ENCODE measurements at regions not wholly inside any gene's neighbourhood (a gene's known extent, or its start where the extent isn't known, plus 50 kb on each side); places are given as distances from the start of the nearest gene placed in this dataset.

DNA sequence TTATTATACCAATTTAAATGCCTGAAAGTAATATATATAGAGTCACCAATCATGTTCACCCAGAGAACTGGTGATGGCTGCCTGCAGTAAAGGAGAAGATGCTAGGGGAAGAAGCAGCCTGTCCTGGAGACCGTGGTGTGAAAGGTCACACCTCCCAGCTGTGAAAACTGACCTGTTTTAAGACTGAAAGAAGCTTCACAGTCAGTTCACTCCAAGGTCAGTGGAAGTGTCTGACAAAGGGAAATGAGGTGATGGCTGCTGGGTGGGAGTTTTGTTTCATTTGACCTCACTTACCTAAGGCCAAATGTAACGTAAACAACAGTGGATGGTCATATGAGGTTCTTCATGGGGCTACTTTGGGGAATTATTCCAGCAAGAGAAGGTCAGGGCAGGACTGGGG lies 352.1 kb upstream of the GATB start:
- peaks cover 0 to 49% (median 9%) of the 10 kb centered on the region in 5 donors for H3K4me1 ChIP-seq (ENCODE audit: control insufficient read depth in 5 of 5, insufficient read depth in 5 of 5, low read length in 5 of 5)
- H3K9me3 ChIP-seq (ENCODE audit: control insufficient read depth in 5 of 5, low read length in 5 of 5): no peaks in the 10 kb centered on the region
- peaks cover 0 to 3% (median 0%) of the 10 kb centered on the region in 5 donors for H3K27me3 ChIP-seq (ENCODE audit: control insufficient read depth in 5 of 5, insufficient read depth in 4 of 5, low read length in 5 of 5)
- H3K27ac ChIP-seq (ENCODE audit: low read depth, low read length): no peak overlapping the region
- H3K9ac ChIP-seq (ENCODE audit: low read length in 5 of 5): no peak overlapping the region
- H3K36me3 ChIP-seq (ENCODE audit: control insufficient read depth in 5 of 5, insufficient read depth in 5 of 5, low read length in 5 of 5): no peaks in the 10 kb centered on the region
- no peak overlapping the region for H3K4me3 ChIP-seq (ENCODE audit: low read depth in 1 of 5, low read length in 5 of 5)

DNA sequence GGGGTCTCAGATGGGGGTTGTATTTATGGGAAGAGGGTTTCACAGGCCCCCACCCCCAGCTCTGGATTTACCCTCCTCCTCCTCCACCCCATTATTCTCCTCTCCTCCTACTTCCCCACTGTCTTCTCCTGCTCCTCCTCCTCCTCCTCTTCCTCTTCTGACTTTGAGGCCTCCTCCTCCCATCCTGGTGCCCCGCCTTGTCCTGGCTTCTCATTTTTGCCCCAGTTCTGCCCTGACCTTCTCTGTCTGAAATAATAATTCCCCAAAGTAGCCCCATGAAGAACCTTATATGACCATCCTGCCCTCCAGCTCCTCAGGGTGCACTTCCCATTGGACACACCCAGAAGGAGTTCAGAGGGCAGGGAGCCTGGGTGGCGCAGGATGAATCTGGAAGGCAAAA lies 351.4 kb upstream of the GATB start:
- Histone ChIP-seq H3K9ac (ENCODE audit: low read length in 5 of 5) (no peak overlapping the region), H3K4me3 (ENCODE audit: low read depth in 1 of 5, low read length in 5 of 5) (no peak overlapping the region), H3K4me1 (ENCODE audit: control insufficient read depth in 5 of 5, insufficient read depth in 5 of 5, low read length in 5 of 5) (peaks cover 0 to 42% (median 9%) of the 10 kb centered on the region in 5 donors), H3K27me3 (ENCODE audit: control insufficient read depth in 5 of 5, insufficient read depth in 4 of 5, low read length in 5 of 5) (no peaks in the 10 kb centered on the region), H3K36me3 (ENCODE audit: control insufficient read depth in 5 of 5, insufficient read depth in 5 of 5, low read length in 5 of 5) (no peaks in the 10 kb centered on the region), H3K9me3 (ENCODE audit: control insufficient read depth in 5 of 5, low read length in 5 of 5) (no peaks in the 10 kb centered on the region), H3K27ac (ENCODE audit: low read depth, low read length) (no peak overlapping the region)

DNA sequence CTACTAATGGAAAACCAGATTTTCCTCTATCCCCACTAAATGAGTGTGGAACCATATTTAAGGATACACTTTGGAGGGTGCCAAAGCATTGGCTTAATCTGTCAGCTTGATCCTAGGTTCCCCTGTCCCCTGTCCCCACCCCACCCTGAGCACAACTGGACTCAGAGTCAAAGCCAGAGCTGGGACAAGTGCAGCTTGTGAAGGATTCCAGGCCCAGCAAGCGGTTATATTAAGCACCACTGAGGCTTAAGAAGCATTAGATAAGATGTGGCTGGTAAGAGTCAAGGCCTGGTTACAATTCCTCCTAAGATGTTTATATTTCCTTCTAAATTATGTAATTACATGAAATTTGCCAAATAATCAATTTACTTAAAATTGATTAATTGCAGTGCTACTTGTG lies 350.0 kb upstream of the GATB start:
- H3K9me3 ChIP-seq (ENCODE audit: control insufficient read depth in 5 of 5, low read length in 5 of 5): no peaks in the 10 kb centered on the region
- no peak overlapping the region for H3K27ac ChIP-seq (ENCODE audit: low read depth, low read length)
- H3K27me3 ChIP-seq (ENCODE audit: control insufficient read depth in 5 of 5, insufficient read depth in 4 of 5, low read length in 5 of 5): no peaks in the 10 kb centered on the region
- peaks cover 0 to 40% (median 15%) of the 10 kb centered on the region in 5 donors for H3K4me1 ChIP-seq (ENCODE audit: control insufficient read depth in 5 of 5, insufficient read depth in 5 of 5, low read length in 5 of 5)
- H3K4me3 ChIP-seq (ENCODE audit: low read depth in 1 of 5, low read length in 5 of 5): no peak overlapping the region
- no peak overlapping the region for H3K9ac ChIP-seq (ENCODE audit: low read length in 5 of 5)
- H3K36me3 ChIP-seq (ENCODE audit: control insufficient read depth in 5 of 5, insufficient read depth in 5 of 5, low read length in 5 of 5): no peaks in the 10 kb centered on the region

DNA sequence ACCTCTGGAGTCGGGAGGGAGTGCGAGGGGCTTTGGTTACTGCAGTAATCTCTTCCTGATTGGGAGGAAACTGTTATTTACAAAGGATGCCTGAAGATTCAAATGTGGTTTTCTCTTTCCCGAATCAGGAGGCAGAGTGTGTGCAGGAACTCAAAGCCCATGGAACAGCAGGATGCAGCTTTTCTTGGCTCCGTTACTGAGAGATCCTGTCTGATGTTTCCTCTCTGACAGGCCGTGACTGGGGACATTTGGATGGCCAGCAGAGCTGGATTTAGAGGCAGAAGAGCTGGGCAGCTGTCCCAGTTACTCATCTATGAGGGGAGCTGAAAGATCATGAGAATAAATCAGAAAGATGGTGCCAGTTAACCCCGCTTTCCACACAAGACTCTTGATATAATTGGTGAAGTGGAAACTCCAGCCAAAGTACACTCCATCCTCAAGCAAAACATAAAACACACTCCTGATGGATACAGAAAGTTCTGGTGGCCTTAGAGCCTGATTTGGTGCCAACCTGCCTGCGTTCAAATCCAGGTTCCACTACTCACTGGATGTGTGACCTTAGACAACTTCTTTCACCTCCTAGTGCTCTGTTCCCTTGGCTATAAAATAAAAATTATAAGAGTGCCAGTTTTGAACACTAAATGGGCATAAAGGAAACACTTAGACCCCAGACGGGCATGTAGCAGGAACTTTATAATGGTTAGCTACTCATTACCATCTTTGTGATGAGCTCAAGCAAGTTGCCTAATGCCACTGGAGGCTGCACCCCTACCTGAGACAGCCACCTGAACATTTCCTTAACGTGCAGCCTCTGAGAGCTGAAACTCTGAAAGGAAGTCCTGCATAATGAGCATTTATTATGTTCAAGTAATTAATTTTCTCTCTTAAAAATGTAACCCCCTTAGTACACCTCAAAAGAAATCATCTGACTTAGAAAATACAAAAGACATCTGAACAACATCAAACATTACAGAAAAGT lies 349.0 kb upstream of the GATB start:
- Histone ChIP-seq H3K27me3 (ENCODE audit: control insufficient read depth in 5 of 5, insufficient read depth in 4 of 5, low read length in 5 of 5) (no peaks in the 10 kb centered on the region), H3K9me3 (ENCODE audit: control insufficient read depth in 5 of 5, low read length in 5 of 5) (no peaks in the 10 kb centered on the region), H3K36me3 (ENCODE audit: control insufficient read depth in 5 of 5, insufficient read depth in 5 of 5, low read length in 5 of 5) (no peaks in the 10 kb centered on the region), H3K9ac (ENCODE audit: low read length in 5 of 5) (peak overlapping the region in 1 of 5 donors; percentile 7), H3K4me3 (ENCODE audit: low read depth in 1 of 5, low read length in 5 of 5) (no peak overlapping the region), H3K4me1 (ENCODE audit: control insufficient read depth in 5 of 5, insufficient read depth in 5 of 5, low read length in 5 of 5) (peaks cover 0 to 31% (median 13%) of the 10 kb centered on the region in 5 donors), H3K27ac (ENCODE audit: low read depth, low read length) (no peak overlapping the region)

DNA sequence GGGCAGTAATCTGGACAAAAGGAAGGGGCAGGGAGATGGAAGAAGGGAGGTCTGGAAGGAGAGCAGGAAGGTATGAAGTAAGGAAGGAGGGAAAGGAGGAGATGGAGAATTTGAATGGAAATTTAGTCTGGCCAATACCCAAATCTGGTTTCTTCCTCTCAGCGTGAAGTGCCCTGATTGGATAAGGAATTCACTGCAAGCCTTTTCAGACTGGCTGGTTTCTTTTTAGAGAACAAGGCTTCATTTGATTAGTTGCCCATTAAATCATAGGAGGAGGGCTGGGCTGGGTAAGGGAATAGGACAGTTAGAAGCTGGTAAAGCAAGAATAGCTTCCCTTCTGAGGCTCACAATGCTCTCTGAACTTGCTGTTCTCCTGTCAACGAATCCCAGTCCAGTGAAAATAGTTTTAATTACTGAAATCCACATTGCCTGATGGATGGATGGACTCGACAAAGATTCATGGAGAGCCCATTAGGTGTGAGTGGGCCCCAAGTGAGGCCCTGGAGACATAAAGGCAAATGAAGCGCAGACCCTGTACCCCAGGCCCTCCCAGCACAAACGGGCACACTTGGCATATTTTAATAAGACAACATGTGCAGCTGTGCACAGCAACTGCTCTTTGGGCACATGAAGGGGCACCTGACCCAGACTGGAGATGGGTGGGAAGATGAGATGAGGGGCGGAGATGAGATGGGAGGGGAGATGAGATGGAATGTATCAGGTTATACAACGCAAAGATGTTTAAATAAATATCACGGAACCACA lies 347.1 kb upstream of the GATB start:
- H3K4me1 ChIP-seq (ENCODE audit: control insufficient read depth in 5 of 5, insufficient read depth in 5 of 5, low read length in 5 of 5): peaks cover 0 to 33% (median 14%) of the 10 kb centered on the region in 5 donors
- H3K27me3 ChIP-seq (ENCODE audit: control insufficient read depth in 5 of 5, insufficient read depth in 4 of 5, low read length in 5 of 5): no peaks in the 10 kb centered on the region
- no peak overlapping the region for H3K9ac ChIP-seq (ENCODE audit: low read length in 5 of 5)
- H3K36me3 ChIP-seq (ENCODE audit: control insufficient read depth in 5 of 5, insufficient read depth in 5 of 5, low read length in 5 of 5): no peaks in the 10 kb centered on the region
- H3K27ac ChIP-seq (ENCODE audit: low read depth, low read length): no peak overlapping the region
- H3K4me3 ChIP-seq (ENCODE audit: low read depth in 1 of 5, low read length in 5 of 5): no peak overlapping the region
- no peaks in the 10 kb centered on the region for H3K9me3 ChIP-seq (ENCODE audit: control insufficient read depth in 5 of 5, low read length in 5 of 5)

DNA sequence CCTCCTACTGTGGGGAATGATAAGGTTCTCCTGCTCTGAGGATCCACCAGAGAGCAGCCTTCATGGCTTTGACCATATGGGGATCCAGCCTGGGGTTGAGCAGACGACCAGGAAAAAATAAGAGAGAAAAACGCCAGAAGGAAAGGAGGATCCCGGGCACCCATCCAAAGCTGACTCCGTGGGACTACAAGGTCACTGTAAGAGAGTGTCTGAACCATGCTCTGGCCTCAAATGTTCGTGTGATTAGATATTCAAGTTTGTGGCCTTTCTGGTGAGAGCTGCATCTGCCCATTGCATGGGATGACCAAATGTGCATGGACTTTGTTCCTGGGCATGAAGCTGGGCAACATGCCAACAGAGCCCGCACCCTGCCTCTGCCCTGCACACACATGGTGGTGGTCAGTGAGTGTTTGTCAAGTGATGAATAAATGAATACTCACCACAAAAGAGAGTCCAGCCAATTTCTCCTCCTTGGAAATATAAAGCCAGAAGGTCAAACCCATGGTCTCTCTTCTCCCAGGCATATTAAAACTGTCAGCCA lies 346.0 kb upstream of the GATB start:
- Histone ChIP-seq H3K4me3 (ENCODE audit: low read depth in 1 of 5, low read length in 5 of 5) (peak overlapping the region in 1 of 5 donors; percentile 32), H3K4me1 (ENCODE audit: control insufficient read depth in 5 of 5, insufficient read depth in 5 of 5, low read length in 5 of 5) (peaks cover 0 to 35% (median 14%) of the 10 kb centered on the region in 5 donors), H3K9ac (ENCODE audit: low read length in 5 of 5) (no peak overlapping the region), H3K36me3 (ENCODE audit: control insufficient read depth in 5 of 5, insufficient read depth in 5 of 5, low read length in 5 of 5) (no peaks in the 10 kb centered on the region), H3K27ac (ENCODE audit: low read depth, low read length) (no peak overlapping the region), H3K27me3 (ENCODE audit: control insufficient read depth in 5 of 5, insufficient read depth in 4 of 5, low read length in 5 of 5) (no peaks in the 10 kb centered on the region), H3K9me3 (ENCODE audit: control insufficient read depth in 5 of 5, low read length in 5 of 5) (no peaks in the 10 kb centered on the region)

DNA sequence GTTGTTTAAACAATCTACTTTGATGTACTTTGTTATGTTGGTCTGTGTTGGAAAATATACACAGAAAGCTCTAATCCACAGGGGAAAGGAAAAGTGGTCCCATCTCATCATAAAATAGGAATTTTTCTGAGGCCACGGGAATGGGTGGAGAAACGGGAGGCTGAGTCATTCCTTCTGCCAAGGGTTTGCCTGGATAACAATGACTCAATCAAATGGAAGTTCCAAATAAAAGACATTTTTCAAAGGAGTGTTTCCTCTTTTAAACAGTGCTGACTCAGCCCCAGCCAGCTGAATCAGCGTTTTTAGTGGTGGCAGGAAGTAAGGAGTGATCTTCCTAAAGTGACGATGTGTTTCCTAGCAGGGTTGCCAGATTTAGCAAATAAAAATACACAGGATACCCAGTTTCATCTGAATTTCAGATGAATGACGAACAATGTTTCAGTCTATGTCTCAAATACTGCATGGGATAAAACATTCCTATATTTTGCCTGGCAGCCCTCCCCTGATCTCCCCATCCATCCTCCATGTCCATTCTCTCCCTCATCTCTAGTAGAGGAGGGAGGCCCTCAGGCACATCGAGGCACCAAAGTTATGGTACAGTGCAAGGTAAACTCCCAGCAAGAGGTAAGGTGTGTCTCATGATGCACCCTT lies 345.4 kb upstream of the GATB start:
- no peak overlapping the region for H3K9ac ChIP-seq (ENCODE audit: low read length in 5 of 5)
- H3K4me3 ChIP-seq (ENCODE audit: low read depth in 1 of 5, low read length in 5 of 5): peak overlapping the region in 1 of 5 donors; percentile 32
- H3K36me3 ChIP-seq (ENCODE audit: control insufficient read depth in 5 of 5, insufficient read depth in 5 of 5, low read length in 5 of 5): no peaks in the 10 kb centered on the region
- H3K27ac ChIP-seq (ENCODE audit: low read depth, low read length): no peak overlapping the region
- no peaks in the 10 kb centered on the region for H3K9me3 ChIP-seq (ENCODE audit: control insufficient read depth in 5 of 5, low read length in 5 of 5)
- peaks cover 0 to 35% (median 14%) of the 10 kb centered on the region in 5 donors for H3K4me1 ChIP-seq (ENCODE audit: control insufficient read depth in 5 of 5, insufficient read depth in 5 of 5, low read length in 5 of 5)
- H3K27me3 ChIP-seq (ENCODE audit: control insufficient read depth in 5 of 5, insufficient read depth in 4 of 5, low read length in 5 of 5): no peaks in the 10 kb centered on the region

DNA sequence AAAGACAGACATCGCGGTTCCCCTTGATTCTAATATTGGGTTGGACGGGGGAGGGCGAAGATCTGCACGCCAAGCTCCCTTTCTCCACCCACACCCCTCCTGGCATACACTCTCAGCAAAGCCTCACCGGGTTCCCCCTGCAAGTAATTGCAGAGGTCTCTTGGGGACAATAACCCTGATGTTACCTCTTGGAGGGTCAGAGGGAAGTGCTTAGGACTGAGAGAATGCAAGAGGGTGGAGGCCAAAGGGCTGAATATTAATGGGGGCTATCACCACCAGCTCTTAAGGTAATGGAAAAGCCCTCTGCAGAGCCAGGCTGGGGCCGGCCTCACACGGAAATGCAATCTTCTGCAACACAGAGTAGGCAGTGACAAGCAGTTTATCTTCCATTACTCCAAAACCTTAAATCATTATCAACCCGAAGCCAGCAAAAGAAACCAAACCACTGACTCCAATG lies 344.1 kb upstream of the GATB start:
- Histone ChIP-seq H3K27me3 (ENCODE audit: control insufficient read depth in 5 of 5, insufficient read depth in 4 of 5, low read length in 5 of 5) (no peaks in the 10 kb centered on the region), H3K4me3 (ENCODE audit: low read depth in 1 of 5, low read length in 5 of 5) (no peak overlapping the region), H3K9ac (ENCODE audit: low read length in 5 of 5) (no peak overlapping the region), H3K36me3 (ENCODE audit: control insufficient read depth in 5 of 5, insufficient read depth in 5 of 5, low read length in 5 of 5) (no peaks in the 10 kb centered on the region), H3K27ac (ENCODE audit: low read depth, low read length) (no peak overlapping the region), H3K9me3 (ENCODE audit: control insufficient read depth in 5 of 5, low read length in 5 of 5) (no peaks in the 10 kb centered on the region), H3K4me1 (ENCODE audit: control insufficient read depth in 5 of 5, insufficient read depth in 5 of 5, low read length in 5 of 5) (peaks cover 0 to 42% (median 14%) of the 10 kb centered on the region in 5 donors)

DNA sequence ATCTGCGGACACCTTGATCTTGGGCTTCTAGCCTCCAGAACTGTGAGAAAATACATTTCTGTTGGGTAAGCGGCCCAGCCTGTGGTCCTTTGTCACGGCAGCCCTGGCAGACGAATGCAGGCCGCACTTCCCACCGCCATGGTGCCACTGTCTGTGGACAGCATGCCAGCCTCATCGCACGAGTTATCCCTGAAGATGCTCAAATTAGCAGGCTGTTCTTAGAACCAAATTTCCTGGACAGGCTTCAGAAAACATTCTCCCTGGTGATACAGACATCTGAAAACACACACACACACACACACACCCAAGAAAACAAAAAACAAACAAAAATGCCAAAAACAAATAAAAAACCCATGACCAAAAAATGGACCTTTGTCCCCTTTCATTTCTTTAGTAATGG lies 343.5 kb upstream of the GATB start:
- no peak overlapping the region for H3K27ac ChIP-seq (ENCODE audit: low read depth, low read length)
- H3K36me3 ChIP-seq (ENCODE audit: control insufficient read depth in 5 of 5, insufficient read depth in 5 of 5, low read length in 5 of 5): no peaks in the 10 kb centered on the region
- H3K27me3 ChIP-seq (ENCODE audit: control insufficient read depth in 5 of 5, insufficient read depth in 4 of 5, low read length in 5 of 5): no peaks in the 10 kb centered on the region
- no peaks in the 10 kb centered on the region for H3K9me3 ChIP-seq (ENCODE audit: control insufficient read depth in 5 of 5, low read length in 5 of 5)
- H3K9ac ChIP-seq (ENCODE audit: low read length in 5 of 5): no peak overlapping the region
- H3K4me1 ChIP-seq (ENCODE audit: control insufficient read depth in 5 of 5, insufficient read depth in 5 of 5, low read length in 5 of 5): peaks cover 0 to 42% (median 14%) of the 10 kb centered on the region in 5 donors
- no peak overlapping the region for H3K4me3 ChIP-seq (ENCODE audit: low read depth in 1 of 5, low read length in 5 of 5)

Measured in subcutaneous abdominal adipose tissue (tissue), 5 donors.